WERI-Rb-1 (cell line): ENCODE measurements at regions not wholly inside any gene's neighbourhood (a gene's known extent, or its start where the extent isn't known, plus 50 kb on each side); places are given as distances from the start of the nearest gene placed in this dataset.

Experiments used
- DNase-seq: peaks from one replicate; pipeline ENCODE4 v3.0.0-alpha.2; 2020
- H3K27ac ChIP-seq: fragments of 250-450 bp; sonication (Bioruptor Pico); 2 replicates; pipeline ENCODE4 v1.5.1; 2020; ENCODE audit warnings: mild to moderate bottlenecking, moderate library complexity
- H3K27me3 ChIP-seq: fragments of 250-450 bp; sonication (Bioruptor Pico); 2 replicates; pipeline ENCODE4 v1.5.1; 2021; ENCODE audit warnings: mild to moderate bottlenecking, low read depth, moderate library complexity; ENCODE audit not compliant: insufficient read depth, severe bottlenecking
- H3K36me3 ChIP-seq: fragments of 250-450 bp; sonication (Bioruptor Pico); 2 replicates; pipeline ENCODE4 v1.5.1; 2020; ENCODE audit warnings: mild to moderate bottlenecking, moderate library complexity
- H3K4me3 ChIP-seq: 2 replicates; pipeline ENCODE4 v1.5.1; 2011; ENCODE audit warnings: low read depth, mild to moderate bottlenecking, control low read depth, low read length
- H3K9me3 ChIP-seq: fragments of 250-450 bp; sonication (Bioruptor Pico); 2 replicates; pipeline ENCODE4 v1.5.1; 2021; ENCODE audit warnings: mild to moderate bottlenecking, moderate library complexity; ENCODE audit not compliant: severe bottlenecking
- TF ChIP-seq, protein P1 (sequence below): IDR thresholded peaks from 2 replicates; pipeline ENCODE4 v1.5.1; 2011; ENCODE audit warnings: low read depth, mild to moderate bottlenecking, control low read depth, inconsistent platforms, low read length

DNA sequence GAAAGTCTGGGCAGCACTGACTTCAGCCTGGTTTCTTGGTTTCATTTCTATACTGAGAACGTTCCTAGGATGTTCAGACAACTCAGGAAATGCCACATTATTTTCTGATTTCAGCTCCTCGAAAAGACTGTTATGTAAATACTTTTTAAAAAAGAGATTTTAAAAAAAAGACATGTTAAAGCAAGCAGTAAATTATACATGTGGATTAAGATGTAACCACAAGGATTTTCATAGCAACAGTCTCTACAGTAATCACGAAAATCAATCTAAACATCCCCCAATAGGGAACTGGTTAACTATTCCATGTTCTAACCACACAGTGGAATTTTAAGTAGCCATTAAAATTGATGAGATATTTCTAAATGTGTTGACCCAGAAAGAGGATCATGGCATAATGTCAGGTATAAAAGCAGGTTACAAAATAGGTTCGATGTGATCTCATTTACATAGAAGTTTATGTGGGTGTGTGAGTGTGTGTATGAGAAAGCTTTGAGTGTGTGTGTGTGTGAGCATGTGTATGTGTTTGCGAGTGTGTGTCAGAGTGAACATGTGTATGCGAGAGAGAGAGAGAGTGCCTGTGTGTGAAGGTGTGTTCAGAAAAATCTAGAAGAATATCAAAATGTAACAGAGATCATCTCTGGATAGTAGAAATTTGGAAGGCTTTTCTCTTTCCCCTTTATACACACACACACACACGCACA lies 63.0 kb upstream of the ERCC4 start:
- Histone ChIP-seq H3K4me3 (no peak overlapping the region), H3K27ac (no peak overlapping the region), H3K36me3 (no peaks in the 10 kb centered on the region), H3K9me3 (no peaks in the 10 kb centered on the region), H3K27me3 (peaks cover 6% of the 10 kb centered on the region)
- no peak for DNase-seq
- TF ChIP-seq, protein P1, sequence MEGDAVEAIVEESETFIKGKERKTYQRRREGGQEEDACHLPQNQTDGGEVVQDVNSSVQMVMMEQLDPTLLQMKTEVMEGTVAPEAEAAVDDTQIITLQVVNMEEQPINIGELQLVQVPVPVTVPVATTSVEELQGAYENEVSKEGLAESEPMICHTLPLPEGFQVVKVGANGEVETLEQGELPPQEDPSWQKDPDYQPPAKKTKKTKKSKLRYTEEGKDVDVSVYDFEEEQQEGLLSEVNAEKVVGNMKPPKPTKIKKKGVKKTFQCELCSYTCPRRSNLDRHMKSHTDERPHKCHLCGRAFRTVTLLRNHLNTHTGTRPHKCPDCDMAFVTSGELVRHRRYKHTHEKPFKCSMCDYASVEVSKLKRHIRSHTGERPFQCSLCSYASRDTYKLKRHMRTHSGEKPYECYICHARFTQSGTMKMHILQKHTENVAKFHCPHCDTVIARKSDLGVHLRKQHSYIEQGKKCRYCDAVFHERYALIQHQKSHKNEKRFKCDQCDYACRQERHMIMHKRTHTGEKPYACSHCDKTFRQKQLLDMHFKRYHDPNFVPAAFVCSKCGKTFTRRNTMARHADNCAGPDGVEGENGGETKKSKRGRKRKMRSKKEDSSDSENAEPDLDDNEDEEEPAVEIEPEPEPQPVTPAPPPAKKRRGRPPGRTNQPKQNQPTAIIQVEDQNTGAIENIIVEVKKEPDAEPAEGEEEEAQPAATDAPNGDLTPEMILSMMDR, result no peak

DNA sequence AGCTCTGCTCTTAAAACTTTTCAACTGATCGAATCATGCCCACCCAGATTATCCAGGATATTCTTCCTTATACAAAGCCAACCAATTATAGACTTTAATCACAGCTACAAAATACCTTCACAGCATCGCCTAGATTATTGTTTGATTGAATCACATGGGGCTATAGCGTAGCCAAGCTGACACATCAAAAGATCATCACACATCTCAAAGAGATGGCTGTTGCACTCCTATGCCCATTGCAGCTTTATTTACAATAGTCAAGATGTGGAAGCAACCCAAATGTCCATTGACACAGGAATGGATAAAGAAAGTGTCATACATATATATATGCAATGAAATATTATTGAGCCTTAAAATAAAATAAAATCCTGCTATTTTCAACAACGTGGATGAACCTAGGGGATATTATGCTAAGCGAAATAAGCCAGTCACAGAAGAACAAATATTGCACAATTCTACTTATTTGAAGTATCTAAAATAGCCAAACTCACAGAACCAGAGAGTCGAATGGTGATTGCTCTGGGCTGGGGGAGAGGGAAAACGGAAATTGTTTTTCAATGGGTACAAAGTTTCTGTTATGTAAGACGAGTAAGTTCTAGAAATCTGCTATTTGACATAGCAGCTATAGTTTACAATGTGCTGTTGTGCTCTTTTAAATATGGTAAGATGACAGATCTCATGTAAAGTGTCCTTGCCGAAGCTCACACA lies 60.9 kb upstream of the ERCC4 start:
- Histone ChIP-seq H3K27me3 (peaks cover 2% of the 10 kb centered on the region), H3K4me3 (no peak overlapping the region), H3K27ac (no peak overlapping the region), H3K9me3 (peaks cover 4% of the 10 kb centered on the region), H3K36me3 (no peaks in the 10 kb centered on the region)
- DNase-seq, result no peak
- TF ChIP-seq, protein P1, result no peak

DNA sequence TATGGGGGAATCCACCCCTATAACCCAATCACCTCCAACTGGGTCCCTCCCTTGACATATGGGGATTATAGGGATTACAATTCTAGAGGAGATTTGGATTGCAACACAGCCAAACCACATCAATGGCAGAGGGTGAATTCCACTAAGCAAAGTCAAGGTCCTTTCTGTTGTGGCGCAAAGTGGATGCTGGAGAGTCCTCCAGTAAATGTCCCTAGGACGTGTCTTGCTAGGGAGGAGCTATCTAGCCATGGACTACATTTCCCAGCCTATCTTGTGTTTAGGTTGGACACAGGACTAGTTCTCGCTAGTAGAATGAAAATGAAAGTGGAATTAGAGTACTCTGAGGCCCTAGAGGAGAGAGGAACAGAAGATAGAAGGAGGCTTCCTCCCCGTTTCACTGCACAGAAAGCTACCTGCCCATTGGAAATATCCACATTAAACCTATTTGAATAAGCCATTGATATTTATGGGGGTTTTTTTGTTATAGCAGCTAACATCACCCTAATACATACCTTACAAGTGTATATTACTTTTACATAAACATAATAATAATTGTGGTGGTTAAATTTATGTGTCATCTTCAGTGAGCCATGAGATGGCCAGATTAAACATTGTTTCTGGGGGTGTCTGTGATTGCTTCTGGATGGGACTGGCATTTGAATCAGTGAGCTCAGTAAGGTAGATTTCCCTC lies 56.7 kb upstream of the ERCC4 start:
- Histone ChIP-seq H3K27ac (no peak overlapping the region), H3K27me3 (peaks cover 1% of the 10 kb centered on the region), H3K4me3 (no peak overlapping the region), H3K36me3 (no peaks in the 10 kb centered on the region), H3K9me3 (peaks cover 4% of the 10 kb centered on the region)
- DNase-seq, result peak; percentile 17
- TF ChIP-seq, protein P1, result no peak

DNA sequence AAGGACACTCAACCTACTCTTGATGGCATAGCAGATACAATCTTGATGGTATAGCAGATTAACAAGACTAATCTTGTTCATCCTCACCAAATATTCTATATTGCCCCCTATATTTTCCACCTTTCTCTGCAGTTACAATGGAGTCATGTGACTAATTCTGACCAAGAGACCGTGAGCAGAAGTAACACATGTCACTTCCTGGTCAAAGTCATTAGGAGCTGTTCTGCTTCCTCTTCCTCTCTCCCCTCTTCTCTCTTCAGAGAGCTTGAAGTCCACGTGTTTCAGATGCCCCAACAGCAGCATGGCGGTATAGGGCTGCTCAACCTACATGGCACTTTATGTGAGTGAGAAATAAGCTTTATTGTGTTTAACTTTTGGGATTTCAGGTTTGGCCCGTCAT lies 55.3 kb upstream of the ERCC4 start:
- H3K27ac ChIP-seq, result no peak overlapping the region
- peaks cover 5% of the 10 kb centered on the region for H3K27me3 ChIP-seq
- H3K36me3 ChIP-seq, result no peaks in the 10 kb centered on the region
- TF ChIP-seq, protein P1, result no peak
- no peak for DNase-seq
- no peak overlapping the region for H3K4me3 ChIP-seq
- peaks cover 4% of the 10 kb centered on the region for H3K9me3 ChIP-seq

DNA sequence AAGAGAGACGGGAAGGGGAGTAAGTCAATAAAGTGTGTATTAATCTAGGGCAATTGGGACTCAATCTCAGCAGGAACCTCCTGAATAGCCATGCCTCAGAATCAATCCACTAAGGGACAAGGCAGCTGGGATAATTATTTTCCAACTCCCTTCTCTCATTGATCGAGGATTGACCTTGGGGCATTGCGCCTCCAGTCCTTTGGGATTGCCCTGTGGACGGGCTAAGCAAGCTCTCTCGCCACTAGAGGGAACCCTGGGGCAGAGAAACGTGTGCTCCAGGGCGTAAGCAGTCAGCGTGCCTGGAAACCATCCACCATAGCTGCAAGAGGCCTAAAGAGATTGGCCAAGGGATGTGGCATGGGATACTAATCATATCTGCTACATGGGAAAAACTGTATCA lies 53.9 kb upstream of the ERCC4 start:
- Histone ChIP-seq H3K4me3 (no peak overlapping the region), H3K27ac (no peak overlapping the region), H3K27me3 (peaks cover 5% of the 10 kb centered on the region), H3K36me3 (no peaks in the 10 kb centered on the region), H3K9me3 (peaks cover 4% of the 10 kb centered on the region)
- DNase-seq, result peak; percentile 72
- TF ChIP-seq, protein P1, result peak; percentile 90
